ENCODE measurements at regions not wholly inside any gene's neighbourhood (a gene's known extent, or its start where the extent isn't known, plus 50 kb on each side); places are given as distances from the start of the nearest gene placed in this dataset.

- CTCF ChIA-PET = no interaction called here
- Histone ChIP-seq H3K36me3 (ENCODE audit: control insufficient read depth in 1 of 2, insufficient read depth in 2 of 2, low read length in 2 of 2) (no peaks in the 10 kb centered on the region), H3K79me2 (ENCODE audit: insufficient read depth, low read length) (no peaks in the 10 kb centered on the region), H3K4me1 (ENCODE audit: control insufficient read depth in 1 of 2, insufficient read depth in 2 of 2, low read length in 2 of 2) (no peaks in the 10 kb centered on the region), H3K27me3 (ENCODE audit: insufficient read depth, low read length) (peaks cover 22% of the 10 kb centered on the region), H3K9me3 (ENCODE audit: control insufficient read depth in 1 of 2, insufficient read depth in 1 of 2, low read depth in 1 of 2, low read length in 2 of 2) (no peaks in the 10 kb centered on the region), H2AFZ (ENCODE audit: low read depth, low read length, poor library complexity, severe bottlenecking) (no peak overlapping the region), H3K9ac (ENCODE audit: low read length) (no peak overlapping the region), H3K9me2 (ENCODE audit: insufficient read depth) (no peaks in the 10 kb centered on the region), H3K4me2 (ENCODE audit: low read length) (no peak overlapping the region), H4K20me1 (ENCODE audit: insufficient read depth) (no peaks in the 10 kb centered on the region), H3K4me3 (replicated peaks in 1 of 2; ENCODE audit: low read depth in 1 of 2, low read length in 2 of 2) (no peak overlapping the region), H3K27ac (ENCODE audit: low read depth, low read length) (no peak overlapping the region)
- DNase-seq (ENCODE audit: low read depth, low spot score) (no peak), ATAC-seq (no peak)
- intact Hi-C loops (cut with micrococcal nuclease) = no loop called here
- no TSS peak for BruUV-seq (replicated peaks)
- RAD21 ChIA-PET (ENCODE audit: low non-redundant PET in 1 of 2, low total read pairs in 2 of 2, uncharacterized antibody in 2 of 2, unreplicated experiment in 2 of 2) = no interaction called here
- POLR2A ChIA-PET = no interaction called here
- TF ChIP-seq JUND (IDR thresholded peaks at IDR 0.05) = no peak
- no peak for TF ChIP-seq POLR2AphosphoS5 (IDR thresholded peaks at IDR 0.05; ENCODE audit: low read depth, low read length)
- TF ChIP-seq FOSL1 (IDR thresholded peaks at IDR 0.05; ENCODE audit: low read depth) = no peak
- TF ChIP-seq EZH2phosphoT487 (IDR thresholded peaks at IDR 0.05; ENCODE audit: borderline replicate concordance) = no peak
- TF ChIP-seq SRF (IDR thresholded peaks at IDR 0.05; ENCODE audit: low read depth) = no peak
These were observed 99.7 kb downstream of the TNFSF11 start for GRCh38 chr13:42673677-42674076.

- Histone ChIP-seq H3K4me2 (ENCODE audit: low read length) (no peak overlapping the region), H3K9ac (ENCODE audit: low read length) (no peak overlapping the region), H3K36me3 (ENCODE audit: control insufficient read depth in 1 of 2, insufficient read depth in 2 of 2, low read length in 2 of 2) (no peaks in the 10 kb centered on the region), H4K20me1 (ENCODE audit: insufficient read depth) (no peaks in the 10 kb centered on the region), H3K4me3 (replicated peaks in 1 of 2; ENCODE audit: low read depth in 1 of 2, low read length in 2 of 2) (no peak overlapping the region), H3K9me3 (ENCODE audit: control insufficient read depth in 1 of 2, insufficient read depth in 1 of 2, low read depth in 1 of 2, low read length in 2 of 2) (no peaks in the 10 kb centered on the region), H2AFZ (ENCODE audit: low read depth, low read length, poor library complexity, severe bottlenecking) (no peak overlapping the region), H3K4me1 (ENCODE audit: control insufficient read depth in 1 of 2, insufficient read depth in 2 of 2, low read length in 2 of 2) (no peaks in the 10 kb centered on the region), H3K9me2 (ENCODE audit: insufficient read depth) (no peaks in the 10 kb centered on the region), H3K27me3 (ENCODE audit: insufficient read depth, low read length) (peaks cover 35% of the 10 kb centered on the region), H3K27ac (ENCODE audit: low read depth, low read length) (no peak overlapping the region), H3K79me2 (ENCODE audit: insufficient read depth, low read length) (no peaks in the 10 kb centered on the region)
- no TSS peak for BruUV-seq (replicated peaks)
- intact Hi-C loops (cut with micrococcal nuclease) = no loop called here
- ATAC-seq = no peak
- RAD21 ChIA-PET (ENCODE audit: low non-redundant PET in 1 of 2, low total read pairs in 2 of 2, uncharacterized antibody in 2 of 2, unreplicated experiment in 2 of 2) = no interaction called here
- CTCF ChIA-PET = no interaction called here
- DNase-seq (ENCODE audit: low read depth, low spot score) = no peak
- POLR2A ChIA-PET = no interaction called here
- TF ChIP-seq MAX (IDR thresholded peaks at IDR 0.05) = no peak
- TF ChIP-seq POLR2A (IDR thresholded peaks at IDR 0.05; ENCODE audit: borderline replicate concordance, extremely low read depth, insufficient read depth, insufficient read length) = no peak
- TF ChIP-seq FOSL1 (IDR thresholded peaks at IDR 0.05; ENCODE audit: low read depth) = no peak
- no peak for TF ChIP-seq ATF3 (IDR thresholded peaks at IDR 0.05)
- no peak for TF ChIP-seq TCF7L2 (IDR thresholded peaks at IDR 0.05; ENCODE audit: borderline replicate concordance, extremely low read depth, insufficient read depth, insufficient read length)
- TF ChIP-seq ZFX (IDR thresholded peaks at IDR 0.05) = no peak
- TF ChIP-seq CTCF (IDR thresholded peaks at IDR 0.05 in 2 of 3, conservative IDR thresholded peaks at IDR 0.05 in 1 of 3; ENCODE audit: borderline replicate concordance in 1 of 3, insufficient read depth in 1 of 3, low read depth in 2 of 3, low read length in 2 of 3) = no peak
- no peak for TF ChIP-seq JUND (IDR thresholded peaks at IDR 0.05)
- TF ChIP-seq ELF1 (IDR thresholded peaks at IDR 0.05; ENCODE audit: borderline replicate concordance, low read depth) = no peak
- TF ChIP-seq YY1 (IDR thresholded peaks at IDR 0.05; ENCODE audit: extremely low read depth, insufficient replicate concordance, low read depth, low read length) = no peak
- no peak for TF ChIP-seq ZNF274 (IDR thresholded peaks at IDR 0.05; ENCODE audit: low read depth, low read length)
- TF ChIP-seq EZH2 (IDR thresholded peaks at IDR 0.05) = no peak
- TF ChIP-seq RAD21 (IDR thresholded peaks at IDR 0.05; ENCODE audit: low read depth) = no peak
- no peak for TF ChIP-seq POLR2AphosphoS5 (IDR thresholded peaks at IDR 0.05; ENCODE audit: low read depth, low read length)
- TF ChIP-seq REST (IDR thresholded peaks at IDR 0.05; ENCODE audit: low read depth) = no peak
These were observed 100.6 kb upstream of the FAM216B start for GRCh38 chr13:42680748-42681147.
